ENCODE measurements at regions not wholly inside any gene's neighbourhood (a gene's known extent, or its start where the extent isn't known, plus 50 kb on each side); places are given as distances from the start of the nearest gene placed in this dataset.

DNA sequence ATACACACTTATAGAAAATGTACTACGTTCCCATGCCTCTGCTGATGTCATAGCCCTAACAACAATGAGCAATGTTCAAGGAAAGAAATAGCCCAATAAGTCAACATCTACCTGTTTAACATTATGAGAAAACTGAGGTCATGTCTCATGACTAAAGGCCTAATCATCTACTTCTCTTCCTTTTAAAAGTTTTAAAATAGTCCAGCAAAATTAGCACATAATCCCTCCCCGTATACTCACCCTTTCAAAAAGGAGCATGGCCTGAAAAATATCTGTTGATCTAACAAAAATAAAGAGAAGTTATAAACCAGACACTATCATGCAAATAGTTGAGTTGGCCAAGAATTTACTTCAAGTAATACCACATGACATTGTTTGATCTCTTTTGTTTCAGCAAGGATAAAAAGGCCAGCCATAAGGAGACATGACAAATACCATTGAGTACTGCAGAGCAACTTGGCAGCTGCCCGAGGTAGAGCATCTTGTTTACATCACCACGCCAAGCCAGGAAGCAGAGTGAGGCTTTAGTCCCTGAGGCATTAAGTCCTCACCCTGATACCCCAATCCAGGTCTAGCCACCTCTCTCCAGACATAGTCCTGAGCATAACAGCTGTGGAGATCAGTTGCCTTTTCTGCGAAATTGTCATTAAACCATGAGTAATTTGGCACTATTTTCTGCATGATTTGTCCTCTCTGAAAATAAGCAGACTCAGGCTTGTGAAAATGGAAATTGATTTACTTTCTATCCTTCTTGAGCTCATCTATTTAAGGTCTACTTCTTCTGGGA, 137.4 kb upstream of the ETAA1 start:
- Histone ChIP-seq H3K4me3 (no peak overlapping the region), H4K20me1 (ENCODE audit: control insufficient read depth, insufficient read depth) (no peaks in the 10 kb centered on the region), H2AFZ (ENCODE audit: control insufficient read depth, low read depth, low read length) (no peak overlapping the region), H3K4me1 (ENCODE audit: control insufficient read depth, insufficient read depth, low read length) (no peaks in the 10 kb centered on the region), H3K27me3 (replicated peaks in 1 of 2; ENCODE audit: control insufficient read depth in 2 of 2, insufficient read depth in 2 of 2, low read length in 1 of 2) (no peaks in the 10 kb centered on the region), H3K9ac (ENCODE audit: control insufficient read depth, insufficient read depth, low read length) (no peak overlapping the region), H3K4me2 (ENCODE audit: control insufficient read depth, insufficient read depth) (no peak overlapping the region), H3K79me2 (ENCODE audit: control insufficient read depth, insufficient read depth, low read length) (no peaks in the 10 kb centered on the region), H3K27ac (ENCODE audit: control insufficient read depth, insufficient read depth) (no peak overlapping the region), H3K9me3 (replicated peaks; ENCODE audit: control insufficient read depth, insufficient read depth, low read length) (no peaks in the 10 kb centered on the region), H3K36me3 (ENCODE audit: control insufficient read depth in 2 of 2, insufficient read depth in 2 of 2, low read length in 1 of 2) (no peaks in the 10 kb centered on the region)
- 2% methylated on average over 5 of the region's 5 CpGs for WGBS (ENCODE audit: insufficient coverage, insufficient replicate concordance, low lambda C conversion rate, missing lambda C conversion rate)
- in situ Hi-C loops (cut with MboI) (no loop called here), intact Hi-C loops (cut with micrococcal nuclease; ENCODE audit: unreplicated experiment) (no loop called here)
- ATAC-seq (no peak), DNase-seq (ENCODE audit: low read depth, low spot score) (no peak), FAIRE-seq (no peak)
- ChIA-PET RAD21 (ENCODE audit: unreplicated experiment) (no interaction called here), SMC1A (ENCODE audit: uncharacterized antibody, unreplicated experiment) (no interaction called here), POLR2A (no interaction called here), CTCF (no interaction called here)
- no TSS peak for BruUV-seq (replicated peaks)
- TF ChIP-seq BCL11A (IDR thresholded peaks at IDR 0.05; ENCODE audit: low read depth, low read length) (no peak), ZNF207 (IDR thresholded peaks at IDR 0.05; ENCODE audit: borderline replicate concordance) (no peak), TAF1 (IDR thresholded peaks at IDR 0.05; ENCODE audit: borderline replicate concordance, low read depth, low read length) (no peak), IRF4 (IDR thresholded peaks at IDR 0.05; ENCODE audit: low read depth, low read length) (no peak), SREBF2 (IDR thresholded peaks at IDR 0.05; ENCODE audit: low read length) (no peak), ZNF384 (IDR thresholded peaks at IDR 0.05; ENCODE audit: borderline replicate concordance, low read depth, low read length) (no peak), KLF5 (IDR thresholded peaks at IDR 0.05; ENCODE audit: partially characterized antibody) (no peak), CREM (IDR thresholded peaks at IDR 0.05; ENCODE audit: low read depth) (no peak), SMARCA5 (IDR thresholded peaks at IDR 0.05) (no peak), CBX3 (IDR thresholded peaks at IDR 0.05; ENCODE audit: borderline replicate concordance, low read depth) (no peak), EED (IDR thresholded peaks at IDR 0.05; ENCODE audit: low read depth) (no peak)
- TF ChIP-seq, protein P1, sequence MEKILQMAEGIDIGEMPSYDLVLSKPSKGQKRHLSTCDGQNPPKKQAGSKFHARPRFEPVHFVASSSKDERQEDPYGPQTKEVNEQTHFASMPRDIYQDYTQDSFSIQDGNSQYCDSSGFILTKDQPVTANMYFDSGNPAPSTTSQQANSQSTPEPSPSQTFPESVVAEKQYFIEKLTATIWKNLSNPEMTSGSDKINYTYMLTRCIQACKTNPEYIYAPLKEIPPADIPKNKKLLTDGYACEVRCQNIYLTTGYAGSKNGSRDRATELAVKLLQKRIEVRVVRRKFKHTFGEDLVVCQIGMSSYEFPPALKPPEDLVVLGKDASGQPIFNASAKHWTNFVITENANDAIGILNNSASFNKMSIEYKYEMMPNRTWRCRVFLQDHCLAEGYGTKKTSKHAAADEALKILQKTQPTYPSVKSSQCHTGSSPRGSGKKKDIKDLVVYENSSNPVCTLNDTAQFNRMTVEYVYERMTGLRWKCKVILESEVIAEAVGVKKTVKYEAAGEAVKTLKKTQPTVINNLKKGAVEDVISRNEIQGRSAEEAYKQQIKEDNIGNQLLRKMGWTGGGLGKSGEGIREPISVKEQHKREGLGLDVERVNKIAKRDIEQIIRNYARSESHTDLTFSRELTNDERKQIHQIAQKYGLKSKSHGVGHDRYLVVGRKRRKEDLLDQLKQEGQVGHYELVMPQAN (conservative IDR thresholded peaks at IDR 0.05): no peak
- TF ChIP-seq, protein P2, sequence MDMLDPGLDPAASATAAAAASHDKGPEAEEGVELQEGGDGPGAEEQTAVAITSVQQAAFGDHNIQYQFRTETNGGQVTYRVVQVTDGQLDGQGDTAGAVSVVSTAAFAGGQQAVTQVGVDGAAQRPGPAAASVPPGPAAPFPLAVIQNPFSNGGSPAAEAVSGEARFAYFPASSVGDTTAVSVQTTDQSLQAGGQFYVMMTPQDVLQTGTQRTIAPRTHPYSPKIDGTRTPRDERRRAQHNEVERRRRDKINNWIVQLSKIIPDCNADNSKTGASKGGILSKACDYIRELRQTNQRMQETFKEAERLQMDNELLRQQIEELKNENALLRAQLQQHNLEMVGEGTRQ (IDR thresholded peaks at IDR 0.05; ENCODE audit: borderline replicate concordance, low read depth, low read length): no peak
- TF ChIP-seq, protein P3, sequence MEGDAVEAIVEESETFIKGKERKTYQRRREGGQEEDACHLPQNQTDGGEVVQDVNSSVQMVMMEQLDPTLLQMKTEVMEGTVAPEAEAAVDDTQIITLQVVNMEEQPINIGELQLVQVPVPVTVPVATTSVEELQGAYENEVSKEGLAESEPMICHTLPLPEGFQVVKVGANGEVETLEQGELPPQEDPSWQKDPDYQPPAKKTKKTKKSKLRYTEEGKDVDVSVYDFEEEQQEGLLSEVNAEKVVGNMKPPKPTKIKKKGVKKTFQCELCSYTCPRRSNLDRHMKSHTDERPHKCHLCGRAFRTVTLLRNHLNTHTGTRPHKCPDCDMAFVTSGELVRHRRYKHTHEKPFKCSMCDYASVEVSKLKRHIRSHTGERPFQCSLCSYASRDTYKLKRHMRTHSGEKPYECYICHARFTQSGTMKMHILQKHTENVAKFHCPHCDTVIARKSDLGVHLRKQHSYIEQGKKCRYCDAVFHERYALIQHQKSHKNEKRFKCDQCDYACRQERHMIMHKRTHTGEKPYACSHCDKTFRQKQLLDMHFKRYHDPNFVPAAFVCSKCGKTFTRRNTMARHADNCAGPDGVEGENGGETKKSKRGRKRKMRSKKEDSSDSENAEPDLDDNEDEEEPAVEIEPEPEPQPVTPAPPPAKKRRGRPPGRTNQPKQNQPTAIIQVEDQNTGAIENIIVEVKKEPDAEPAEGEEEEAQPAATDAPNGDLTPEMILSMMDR (IDR thresholded peaks at IDR 0.05 in 2 of 3, conservative IDR thresholded peaks at IDR 0.05 in 1 of 3; ENCODE audit: control insufficient read depth in 2 of 3, extremely low read depth in 1 of 3, insufficient read depth in 1 of 3, low read depth in 3 of 3, low read length in 3 of 3): no peak
- TF ChIP-seq, protein P4, sequence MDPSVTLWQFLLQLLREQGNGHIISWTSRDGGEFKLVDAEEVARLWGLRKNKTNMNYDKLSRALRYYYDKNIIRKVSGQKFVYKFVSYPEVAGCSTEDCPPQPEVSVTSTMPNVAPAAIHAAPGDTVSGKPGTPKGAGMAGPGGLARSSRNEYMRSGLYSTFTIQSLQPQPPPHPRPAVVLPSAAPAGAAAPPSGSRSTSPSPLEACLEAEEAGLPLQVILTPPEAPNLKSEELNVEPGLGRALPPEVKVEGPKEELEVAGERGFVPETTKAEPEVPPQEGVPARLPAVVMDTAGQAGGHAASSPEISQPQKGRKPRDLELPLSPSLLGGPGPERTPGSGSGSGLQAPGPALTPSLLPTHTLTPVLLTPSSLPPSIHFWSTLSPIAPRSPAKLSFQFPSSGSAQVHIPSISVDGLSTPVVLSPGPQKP (IDR thresholded peaks at IDR 0.05; ENCODE audit: low read depth, low read length): no peak

All from GM12878 (cell line).